A549 (cell line): ENCODE measurements at regions not wholly inside any gene's neighbourhood (a gene's known extent, or its start where the extent isn't known, plus 50 kb on each side); places are given as distances from the start of the nearest gene placed in this dataset.

Experiments used
- ATAC-seq, 2 experiments: fragments of 200-7000 bp in 1 of 2; fragments of >200 bp in 1 of 2; cut with Nextera tagmentation in 1 of 2; cut with Tn5 transposase in 1 of 2; 3 replicates each; pipeline versions ENCODE4 v1.8.0 to v1.9.1; 2018 to 2020; ENCODE audit warnings: mild to moderate bottlenecking in 1 of 2, moderate library complexity in 1 of 2
- CTCF ChIA-PET: fragments of 300-600 bp; sonication (Branson Sonifier 250); formaldehyde crosslinking; extraction: SDS; loops from one replicate; lab custom pipeline; 2021; ENCODE audit warnings: antibody characterized with exemption, inconsistent platforms; lab: Yijun Ruan, JAX
- POLR2A ChIA-PET: fragments of 350-600 bp; formaldehyde crosslinking; extraction: SDS; loops from one replicate; lab custom pipeline; 2021; ENCODE audit warnings: antibody characterized with exemption, inconsistent platforms; lab: Yijun Ruan, JAX
- DNase-seq, 2 experiments: peaks; one replicate each; pipeline versions ENCODE4 v3.0.0 to v3.0.0-alpha.2; 2011 to 2016; ENCODE audit warnings: low read depth in 1 of 2, low spot score in 1 of 2
- FAIRE-seq: peaks from 2 replicates; lab custom pipeline; 2011; peaks lifted over from hg19 to GRCh38; lab: Jason Lieb, UNC
- H3K27ac ChIP-seq, 2 experiments: fragments of >200 bp; sonication (Bioruptor Twin); formaldehyde crosslinking; 3 replicates each; pipeline ENCODE4 v1.5.1; 2016 to 2017
- H3K4me1 ChIP-seq: fragments of >200 bp; sonication (Bioruptor Twin); formaldehyde crosslinking; 3 replicates; pipeline ENCODE4 v1.6.1; 2016
- H3K4me2 ChIP-seq: fragments of >200 bp; sonication (Bioruptor Twin); formaldehyde crosslinking; 3 replicates; pipeline ENCODE4 v1.6.1; 2016
- H3K4me3 ChIP-seq: fragments of >200 bp; sonication (Bioruptor Twin); formaldehyde crosslinking; 3 replicates; pipeline ENCODE4 v1.5.1; 2016
- H3K9me3 ChIP-seq: fragments of >200 bp; sonication (Bioruptor Twin); formaldehyde crosslinking; 3 replicates; pipeline ENCODE4 v1.6.1; 2016
- ATOH8 ChIP-seq: fragments of 250-450 bp; sonication (Bioruptor Pico); IDR thresholded peaks from 2 replicates; pipeline ENCODE4 v1.5.0; 2020; ENCODE audit warnings: low read depth, mild to moderate bottlenecking, moderate library complexity
- BCL3 ChIP-seq: fragments of >200 bp; sonication (Bioruptor Twin); formaldehyde crosslinking; IDR thresholded peaks from 3 replicates; pipeline ENCODE4 v1.6.1; 2016
- CBX2 ChIP-seq: fragments of 200-600 bp; sonication (generic); IDR thresholded peaks from 2 replicates; pipeline ENCODE4 v1.6.1; 2016; ENCODE audit warnings: low read depth, mild to moderate bottlenecking, borderline replicate concordance
- CBX8 ChIP-seq: fragments of 200-600 bp; sonication (generic); IDR thresholded peaks from 2 replicates; pipeline ENCODE4 v1.6.1; 2016
- CTCF ChIP-seq: fragments of >200 bp; sonication (Bioruptor Twin); formaldehyde crosslinking; IDR thresholded peaks from 3 replicates; pipeline ENCODE4 v1.5.1; 2016
- EHMT2 ChIP-seq: fragments of 200-600 bp; sonication (generic); IDR thresholded peaks from 2 replicates; pipeline ENCODE4 v1.6.1; 2016; ENCODE audit warnings: antibody characterized with exemption, low read depth, mild to moderate bottlenecking, moderate library complexity
- FOSB ChIP-seq: fragments of 250-450 bp; sonication (Bioruptor Pico); IDR thresholded peaks from 2 replicates; pipeline ENCODE4 v1.5.0; 2020; ENCODE audit warnings: mild to moderate bottlenecking, moderate library complexity
- GATA3 ChIP-seq: IDR thresholded peaks from 2 replicates; pipeline ENCODE4 v1.6.1; 2012; ENCODE audit warnings: borderline replicate concordance
- HDAC2 ChIP-seq: fragments of 200-600 bp; sonication (generic); IDR thresholded peaks from 2 replicates; pipeline ENCODE4 v1.6.1; 2016
- HES2 ChIP-seq: fragments of >200 bp; sonication (Bioruptor Twin); formaldehyde crosslinking; IDR thresholded peaks from 2 replicates; pipeline ENCODE4 v1.6.1; 2016
- HEYL ChIP-seq: fragments of 250-450 bp; sonication (Bioruptor Pico); IDR thresholded peaks from 2 replicates; pipeline ENCODE4 v1.8.0; 2021; ENCODE audit warnings: mild to moderate bottlenecking, moderate library complexity
- HMGXB4 ChIP-seq: fragments of 250-450 bp; sonication (Bioruptor Pico); IDR thresholded peaks from 2 replicates; pipeline ENCODE4 v1.5.0; 2021; ENCODE audit warnings: mild to moderate bottlenecking, moderate library complexity, borderline replicate concordance
- HOXB13 ChIP-seq: fragments of 250-450 bp; sonication (Bioruptor Pico); IDR thresholded peaks from 2 replicates; pipeline ENCODE4 v1.5.0; 2020; ENCODE audit warnings: low read depth, mild to moderate bottlenecking, moderate library complexity
- HOXB5 ChIP-seq: fragments of 250-450 bp; sonication (Bioruptor Pico); IDR thresholded peaks from 2 replicates; pipeline ENCODE4 v1.5.0; 2020; ENCODE audit warnings: mild to moderate bottlenecking, moderate library complexity
- JUN ChIP-seq, 2 experiments: fragments of >200 bp; sonication (Bioruptor Twin); formaldehyde crosslinking; IDR thresholded peaks; 2 replicates in 1 of 2; 3 replicates in 1 of 2; pipeline ENCODE4 v1.6.1; 2016 to 2017
- KDM5A ChIP-seq: fragments of 200-600 bp; sonication (generic); IDR thresholded peaks from 2 replicates; pipeline ENCODE4 v1.6.1; 2016; ENCODE audit warnings: antibody characterized with exemption, mild to moderate bottlenecking
- MAFK ChIP-seq: fragments of 450-650 bp; IDR thresholded peaks from 2 replicates; pipeline ENCODE4 v1.6.1; 2014; ENCODE audit not compliant: partially characterized antibody
- MAX ChIP-seq: IDR thresholded peaks from 2 replicates; pipeline ENCODE4 v1.6.1; 2012
- MAZ ChIP-seq: fragments of 150-350 bp; IDR thresholded peaks from 2 replicates; pipeline ENCODE4 v1.6.1; 2014; ENCODE audit warnings: antibody characterized with exemption, low read depth, low read length, borderline replicate concordance
- NFE2L2 ChIP-seq: fragments of 150-350 bp; conservative IDR thresholded peaks from 2 replicates; pipeline ENCODE4 v1.6.1; 2014; ENCODE audit warnings: low read length
- NR3C1 ChIP-seq: fragments of >200 bp; sonication (Bioruptor Twin); formaldehyde crosslinking; IDR thresholded peaks from 3 replicates; pipeline ENCODE4 v1.6.1; 2017
- PBX3 ChIP-seq: IDR thresholded peaks from 2 replicates; pipeline ENCODE4 v1.6.1; 2012
- POLR2A ChIP-seq: IDR thresholded peaks from 2 replicates; pipeline ENCODE4 v1.6.1; 2012; ENCODE audit warnings: mild to moderate bottlenecking, low read length
- POLR2AphosphoS2 ChIP-seq: conservative IDR thresholded peaks from 2 replicates; pipeline ENCODE4 v1.6.1; 2012; ENCODE audit warnings: low read length, improper control_type of control experiment, inconsistent platforms
- RAD21 ChIP-seq, 2 experiments: fragments of >200 bp in 1 of 2; sonication (Bioruptor Twin) in 1 of 2; formaldehyde crosslinking in 1 of 2; IDR thresholded peaks in 1 of 2; conservative IDR thresholded peaks in 1 of 2; 2 replicates in 1 of 2; 3 replicates in 1 of 2; pipeline ENCODE4 v1.6.1; 2012 to 2018; ENCODE audit warnings: inconsistent platforms in 1 of 2
- SREBF2 ChIP-seq: fragments of 450-650 bp; IDR thresholded peaks from 2 replicates; pipeline ENCODE4 v1.6.1; 2014; ENCODE audit warnings: mild to moderate bottlenecking, moderate library complexity
- TFCP2L1 ChIP-seq: fragments of 250-450 bp; sonication (Bioruptor Pico); IDR thresholded peaks from 2 replicates; pipeline ENCODE4 v1.5.0; 2021; ENCODE audit warnings: mild to moderate bottlenecking
- ZC3H11A ChIP-seq: fragments of 450-650 bp; IDR thresholded peaks from 2 replicates; pipeline ENCODE4 v1.6.1; 2014; ENCODE audit warnings: antibody characterized with exemption, mild to moderate bottlenecking
- ZSCAN20 ChIP-seq: fragments of 250-450 bp; sonication (Bioruptor Pico); IDR thresholded peaks from 2 replicates; pipeline ENCODE4 v1.8.0; 2022; ENCODE audit warnings: mild to moderate bottlenecking, moderate library complexity
- WGBS: methylation state at CpG from one replicate; pipeline ENCODE4 v1.1.6; 2017; ENCODE audit errors: missing lambda C conversion rate; 5-methylcytosine and 5-hydroxymethylcytosine counted together

- ChIA-PET CTCF (interaction anchor here (1.6 kb wide), 1 partner anchor 18 kb away, joined by 6 read pairs; no protein-coding TSS in a partner anchor), POLR2A (no interaction called here)
- H3K4me3 ChIP-seq, result no peak overlapping the region
- no peaks in the 10 kb centered on the region for H3K9me3 ChIP-seq
- no peaks in the 10 kb centered on the region for H3K4me1 ChIP-seq
- TF ChIP-seq HOXB13 (CRISPR knock-in tag) (no peak), NFE2L2 (no peak), HEYL (no peak), SREBF2 (no peak), JUN (IDR thresholded peaks at IDR 0.05) (no peak)
- no peak overlapping the region for H3K27ac ChIP-seq
- no peak overlapping the region for H3K4me2 ChIP-seq
- DNase-seq (no peak), FAIRE-seq (no peak), ATAC-seq (no peak)
These were observed 144.9 kb upstream of the CCDC196 start for GRCh38 chr14:66341239-66341638.

GRCh38 chr14:66345986-66346385, 140.2 kb upstream of the CCDC196 start:
- POLR2A ChIA-PET, result no interaction called here
- Histone ChIP-seq H3K4me3 (no peak overlapping the region), H3K27ac (no peak overlapping the region), H3K9me3 (peaks cover 6% of the 10 kb centered on the region; the same call in 1 of the 3 replicates), H3K4me2 (no peak overlapping the region), H3K4me1 (no peaks in the 10 kb centered on the region)
- CTCF ChIA-PET, result interaction anchor here (1.1 kb wide), 1 partner anchor 13 kb away, joined by 4 read pairs; no protein-coding TSS in a partner anchor
- DNase-seq, result no peak
- ATAC-seq, result no peak
- no peak for FAIRE-seq
- no peak for TF ChIP-seq HOXB5
- no peak for TF ChIP-seq CBX8
- TF ChIP-seq MAZ, result no peak
- TF ChIP-seq TFCP2L1 (CRISPR knock-in tag), result no peak
- TF ChIP-seq GATA3, result no peak
- no peak for TF ChIP-seq ZSCAN20
- no peak for TF ChIP-seq CBX2
- TF ChIP-seq KDM5A, result no peak
- TF ChIP-seq MAX, result no peak
- no peak for TF ChIP-seq POLR2AphosphoS2
- TF ChIP-seq FOSB (CRISPR knock-in tag), result no peak
- TF ChIP-seq EHMT2, result no peak
- no peak for TF ChIP-seq ATOH8 (CRISPR knock-in tag)
- 0% methylated on average over 2 of the region's 2 CpGs for WGBS

- H3K4me2 ChIP-seq, result no peak overlapping the region
- WGBS, result 3% methylated on average over 1 of the region's 1 CpG
- DNase-seq (no peak), ATAC-seq (no peak), FAIRE-seq (no peak)
- H3K27ac ChIP-seq, result no peak overlapping the region
- H3K9me3 ChIP-seq, result peaks cover 6% of the 10 kb centered on the region; the same call in 1 of the 3 replicates
- H3K4me3 ChIP-seq, result no peak overlapping the region
- ChIA-PET CTCF (interaction anchor here (3.1 kb wide), 1 partner anchor 8 kb away, joined by 18 read pairs; no protein-coding TSS in a partner anchor), POLR2A (no interaction called here)
- no peak for TF ChIP-seq HOXB5
- TF ChIP-seq EHMT2, result no peak
- no peak for TF ChIP-seq FOSB (CRISPR knock-in tag)
- TF ChIP-seq HES2, result no peak
- TF ChIP-seq NR3C1, result no peak
- TF ChIP-seq HMGXB4 (CRISPR knock-in tag), result no peak
- TF ChIP-seq RAD21 (conservative IDR thresholded peaks at IDR 0.05 in 1 of 2, IDR thresholded peaks at IDR 0.05 in 1 of 2), result no peak
- no peak for TF ChIP-seq POLR2AphosphoS2
- no peak for TF ChIP-seq BCL3
- no peak for TF ChIP-seq MAFK
- no peak for TF ChIP-seq POLR2A
- TF ChIP-seq HDAC2, result no peak
- TF ChIP-seq ZC3H11A, result no peak
- no peak for TF ChIP-seq PBX3
- TF ChIP-seq ZSCAN20, result no peak
- no peak for TF ChIP-seq CTCF
- no peak for TF ChIP-seq SREBF2
- no peaks in the 10 kb centered on the region for H3K4me1 ChIP-seq
These were observed 134.9 kb upstream of the CCDC196 start for GRCh38 chr14:66351310-66351709.
